GM18519 (cell line): ENCODE measurements at regions not wholly inside any gene's neighbourhood (a gene's known extent, or its start where the extent isn't known, plus 50 kb on each side); places are given as distances from the start of the nearest gene placed in this dataset.

Experiments used
- ATAC-seq: cut with Tn5 transposase; IDR thresholded peaks from one replicate; pipeline ENCODE4 v1.9.1; 2021; ENCODE audit warnings: mild to moderate bottlenecking, moderate library complexity; ENCODE audit not compliant: unreplicated experiment, low FRiP score

- ATAC-seq = peak; percentile 25
These were observed 182.1 kb downstream of the MRPL39 start for GRCh38 chr21:25425156-25425555.

GRCh38 chr21:25424634-25425033, 182.6 kb downstream of the MRPL39 start:
- ATAC-seq = no peak

DNA sequence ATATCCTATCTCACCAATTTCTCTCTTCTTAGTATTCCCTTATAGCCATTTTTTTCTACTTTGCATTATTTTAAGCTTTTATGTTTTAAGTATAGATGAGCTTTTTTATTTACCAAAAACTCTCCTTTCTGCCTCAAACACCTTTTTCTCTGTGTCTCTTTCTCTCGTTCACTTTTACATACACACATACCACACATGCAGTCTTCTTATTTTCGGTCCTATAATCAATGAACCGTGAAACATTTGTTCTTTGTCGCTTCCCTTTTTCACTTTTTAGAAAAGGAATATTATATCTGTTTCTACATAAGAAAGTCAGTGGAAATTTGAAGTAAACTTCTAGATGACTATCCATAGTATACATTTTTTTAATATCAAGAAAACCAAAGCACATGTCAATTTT, 183.2 kb downstream of the MRPL39 start:
- no peak for ATAC-seq

DNA sequence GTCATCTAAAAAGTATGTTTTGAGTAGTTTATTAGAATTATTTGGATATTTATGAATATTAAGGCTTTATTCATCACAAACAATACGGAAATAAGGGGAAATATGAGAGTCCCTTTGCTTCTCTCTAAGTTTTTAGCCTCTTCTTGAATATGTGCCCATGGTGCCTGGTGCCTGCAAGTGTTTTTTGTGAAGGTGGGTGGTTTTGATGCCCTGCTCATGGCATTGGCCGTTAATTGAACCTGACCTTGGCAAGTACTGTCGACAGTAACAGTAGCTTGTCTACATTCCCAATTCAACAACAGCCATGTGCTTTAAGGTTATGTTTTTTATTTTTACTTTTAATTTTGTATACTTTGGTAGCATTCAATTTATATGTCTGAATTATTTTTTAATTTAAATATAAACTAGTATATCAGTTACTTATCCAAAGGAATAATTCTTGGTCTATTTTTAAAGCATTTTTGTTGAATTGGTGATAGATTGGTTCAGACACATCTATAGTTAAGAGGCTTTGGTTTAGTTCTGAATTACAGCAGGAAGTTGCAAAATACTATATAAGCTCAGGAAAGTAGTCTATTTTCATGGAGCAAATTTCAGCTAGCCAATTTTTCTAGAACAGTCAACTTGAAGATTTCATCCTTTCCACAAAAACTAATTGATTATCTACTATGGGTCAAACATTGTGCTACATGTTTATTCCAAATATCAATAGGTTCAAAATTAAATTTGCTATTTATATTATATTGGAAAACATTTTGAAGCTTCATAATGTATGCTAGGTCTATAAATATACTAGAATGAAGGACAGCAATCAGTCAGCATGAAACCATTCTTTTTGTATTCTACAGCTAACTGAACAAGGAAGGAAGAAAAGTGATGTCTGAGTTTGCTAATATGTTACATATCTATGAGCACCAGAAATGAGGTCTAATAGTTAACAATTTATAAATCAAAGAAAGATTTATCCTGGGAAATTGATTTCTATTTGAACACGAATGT, 184.4 kb downstream of the MRPL39 start:
- ATAC-seq = no peak

DNA sequence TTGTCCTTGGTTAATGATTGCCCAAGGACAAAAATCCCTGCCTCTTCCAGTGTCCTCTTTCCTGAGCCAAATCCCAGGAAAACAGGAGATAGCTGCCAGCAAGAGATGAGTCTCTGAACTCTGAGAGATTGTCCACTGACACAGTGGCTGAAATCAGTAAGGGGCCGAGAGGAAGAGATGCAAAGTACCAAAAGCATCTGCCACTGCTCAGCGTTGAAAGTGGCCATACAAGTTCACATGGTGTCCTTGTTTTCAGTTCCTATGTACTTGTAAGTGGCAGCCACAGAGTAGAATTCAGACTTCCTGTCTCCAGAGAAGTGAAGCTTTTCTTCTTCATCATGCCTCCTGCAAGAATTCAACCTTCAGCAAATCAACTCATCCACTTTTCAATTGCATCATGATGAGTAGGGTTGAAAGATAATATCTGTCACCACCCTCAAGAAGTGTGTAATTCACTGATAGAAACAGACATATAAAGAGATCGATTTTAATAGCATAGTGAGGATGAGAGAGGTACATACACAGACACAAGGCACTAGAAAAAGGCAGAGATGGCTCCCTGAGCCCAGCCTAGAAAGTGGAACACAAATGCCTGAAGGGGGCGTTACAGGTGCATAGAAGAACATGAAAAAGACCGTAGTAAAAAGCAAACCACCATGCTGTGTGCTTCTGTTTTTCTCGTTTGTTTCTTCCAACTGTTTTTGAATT, 185.8 kb downstream of the MRPL39 start:
- peak; percentile 43 for ATAC-seq

DNA sequence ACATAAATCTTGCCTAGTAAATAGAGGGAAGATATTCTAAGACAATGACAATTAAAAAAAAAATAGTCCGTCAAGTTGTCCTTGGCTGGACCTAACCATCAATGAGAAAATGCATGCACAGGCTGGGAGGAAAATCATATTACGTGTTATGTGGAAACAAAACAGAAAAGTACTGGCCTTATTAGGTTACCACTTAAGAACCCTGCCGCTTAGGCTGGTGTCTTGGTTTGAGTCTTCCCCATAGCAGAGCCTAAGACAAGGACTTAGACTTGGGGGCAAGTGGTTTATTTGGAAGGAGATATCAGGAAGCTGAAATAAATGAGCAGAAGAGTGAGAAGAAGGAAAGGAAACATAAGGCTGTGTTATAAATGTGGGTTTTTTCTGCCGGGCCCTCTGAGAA, 186.4 kb downstream of the MRPL39 start:
- ATAC-seq = no peak

DNA sequence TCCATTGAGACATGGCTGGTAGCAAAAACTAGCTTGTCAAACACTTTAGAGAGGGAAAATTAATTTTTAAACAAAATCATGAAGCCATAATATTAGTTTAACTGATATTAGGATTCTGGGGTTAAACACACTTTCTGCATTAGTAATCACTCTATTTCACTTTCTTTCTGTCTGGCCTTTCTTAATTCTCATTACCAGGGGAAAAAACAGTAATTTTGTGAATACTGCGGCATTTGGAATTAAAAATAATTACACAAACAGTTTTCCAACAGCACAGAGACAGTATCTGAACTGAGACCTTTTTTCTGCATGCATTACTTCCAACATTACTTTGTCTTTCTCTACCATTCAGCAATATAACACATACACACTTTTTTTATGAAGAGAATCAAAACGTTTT, 190.6 kb downstream of the MRPL39 start:
- ATAC-seq = no peak

DNA sequence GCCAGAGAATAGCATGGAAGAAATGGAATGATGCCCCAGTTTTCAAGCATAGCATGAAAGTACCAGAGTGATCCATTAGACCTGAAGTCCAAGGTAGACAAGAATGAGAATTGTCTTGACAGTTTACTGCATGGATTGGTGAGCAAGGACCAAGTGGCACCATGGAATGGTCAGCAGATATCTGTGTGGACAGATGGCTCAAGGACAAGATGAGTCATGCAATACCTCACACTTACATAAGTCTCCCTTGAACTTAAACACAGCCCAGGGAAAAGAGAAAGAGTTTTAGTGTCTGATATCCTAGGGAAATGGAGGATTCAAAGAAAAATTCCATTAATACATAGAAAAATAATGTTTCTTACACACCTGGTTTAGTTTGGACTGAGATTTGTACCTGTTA, 195.2 kb downstream of the MRPL39 start:
- ATAC-seq = no peak

DNA sequence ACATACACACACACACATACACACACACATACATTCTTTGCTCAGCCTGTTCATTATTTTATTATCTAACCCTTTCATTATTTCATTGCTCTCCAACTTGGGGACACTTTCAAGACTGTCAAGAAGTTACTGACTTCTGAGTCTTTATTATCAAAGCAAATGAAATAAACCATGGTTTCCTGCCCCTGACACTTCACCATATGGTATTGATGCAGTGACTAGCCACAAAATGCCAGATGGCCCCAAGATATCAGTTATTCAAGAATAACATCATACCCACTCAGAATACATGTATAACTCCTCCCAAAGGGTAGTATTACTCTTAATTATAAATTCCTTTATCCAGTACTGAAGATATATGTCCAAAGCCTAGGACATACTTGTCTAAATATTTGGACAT, 197.3 kb downstream of the MRPL39 start:
- ATAC-seq = no peak

DNA sequence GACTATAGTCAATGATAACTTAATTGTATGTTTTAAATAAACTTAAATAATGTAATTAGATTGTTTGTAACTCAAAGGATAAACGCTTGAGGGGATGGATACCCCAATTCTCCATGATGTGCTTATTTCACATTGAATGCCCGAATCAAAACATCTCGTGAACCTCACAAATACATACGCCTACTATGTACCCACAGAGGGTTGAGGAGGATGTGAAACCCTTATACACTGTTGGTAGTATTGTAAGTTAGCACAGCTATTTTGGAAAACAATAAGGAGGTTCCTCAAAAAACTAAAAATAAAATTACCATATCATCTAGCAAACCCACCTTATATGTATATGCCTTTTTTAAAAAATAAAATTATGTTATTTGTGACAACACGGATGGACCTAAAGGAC, 198.6 kb downstream of the MRPL39 start:
- ATAC-seq = no peak

GRCh38 chr21:25406887-25407579, 200.2 kb downstream of the MRPL39 start:
- ATAC-seq = no peak

GRCh38 chr21:25405984-25406383, 201.3 kb downstream of the MRPL39 start:
- no peak for ATAC-seq

GRCh38 chr21:25402134-25402961, 204.9 kb downstream of the MRPL39 start:
- no peak for ATAC-seq

GRCh38 chr21:25400427-25400826, 206.9 kb downstream of the MRPL39 start:
- no peak for ATAC-seq

DNA sequence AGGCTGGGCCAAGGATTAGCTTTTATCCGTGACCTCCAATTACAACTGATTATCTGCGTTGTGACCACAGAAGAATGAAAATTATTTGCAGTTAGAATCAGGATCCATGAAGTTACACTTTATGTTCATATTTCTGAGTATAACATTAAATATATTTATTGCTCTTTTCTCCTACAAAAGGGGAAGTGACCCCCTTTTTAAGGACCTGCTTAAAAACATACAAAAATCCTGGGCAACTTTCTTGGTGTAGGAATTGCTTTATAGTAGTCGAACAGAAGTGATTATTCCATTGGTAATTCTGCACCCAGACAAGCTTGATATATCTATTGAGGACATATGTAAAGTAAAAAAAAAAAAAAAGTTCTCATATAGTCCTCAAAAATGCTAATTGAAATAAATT, 208.7 kb downstream of the MRPL39 start:
- ATAC-seq = no peak

DNA sequence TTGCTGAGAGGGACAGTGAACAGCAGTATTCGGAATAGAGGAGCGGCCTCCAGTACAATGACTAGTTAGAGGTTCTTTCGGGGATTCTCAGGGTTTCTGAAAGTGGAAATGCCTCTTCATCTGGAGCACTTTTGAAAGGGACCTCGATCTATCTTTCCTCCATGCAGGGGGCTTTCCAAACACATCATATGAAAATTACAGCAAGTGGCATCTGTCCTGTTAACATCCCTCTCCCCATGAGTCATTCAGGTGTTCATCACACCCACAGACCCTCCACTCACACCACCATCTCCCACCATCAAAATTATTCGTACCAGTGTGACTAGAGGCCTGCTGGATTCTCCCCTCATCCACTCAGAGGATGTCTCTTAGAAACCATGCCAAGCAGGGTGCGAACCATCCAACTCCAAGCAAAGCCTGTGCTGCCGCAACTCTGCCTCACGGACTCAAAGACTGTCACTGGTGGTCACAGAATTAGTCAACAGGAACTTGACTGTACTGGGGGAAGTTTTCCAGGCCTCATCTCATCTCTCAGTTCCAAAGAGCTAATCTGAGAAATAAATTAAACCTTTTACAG, 211.1 kb downstream of the MRPL39 start:
- ATAC-seq = peak; percentile 93

GRCh38 chr21:25391777-25392176, 215.5 kb downstream of the MRPL39 start:
- no peak for ATAC-seq

- ATAC-seq = no peak
These were observed 216.6 kb downstream of the MRPL39 start for GRCh38 chr21:25390701-25391100.

DNA sequence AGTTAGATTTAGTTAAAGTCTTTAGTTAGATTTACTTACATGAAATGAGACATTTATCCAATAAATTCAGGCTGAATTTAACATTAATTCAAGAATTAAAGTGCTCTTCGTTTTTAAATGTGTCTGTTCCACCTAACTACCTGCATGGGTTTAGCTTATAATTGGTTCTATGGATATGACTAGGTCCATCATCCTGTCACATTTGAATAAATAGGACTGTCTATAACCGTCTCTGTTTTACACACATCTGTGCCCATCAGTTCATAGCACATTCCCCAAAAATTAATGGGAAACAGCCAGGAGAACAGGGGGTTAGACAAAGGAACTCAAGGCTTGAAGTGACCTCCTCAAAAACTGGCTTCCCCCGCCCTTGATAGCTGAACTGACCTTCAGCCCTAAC, 219.6 kb downstream of the MRPL39 start:
- ATAC-seq = no peak

- ATAC-seq = no peak
These were observed 221.3 kb downstream of the MRPL39 start for GRCh38 chr21:25385911-25386474.
